HAP-1 (cell line): ENCODE measurements at regions not wholly inside any gene's neighbourhood (a gene's known extent, or its start where the extent isn't known, plus 50 kb on each side); places are given as distances from the start of the nearest gene placed in this dataset.
"Not testable (repeated sequence)": the region's sequence is repeated elsewhere in the genome, so short reads cannot be mapped to it uniquely, and the experiment has no call there.

Source experiments
- DNase-seq, 2 experiments: peaks; one replicate each; pipeline ENCODE4 v3.0.0-alpha.2; 2016 to 2020; ENCODE audit warnings: low spot score in 2 of 2
- H3K27me3 ChIP-seq: fragments of 250-450 bp; sonication (Bioruptor Pico); 2 replicates; pipeline ENCODE4 v1.5.1; 2020; ENCODE audit warnings: low read depth, mild to moderate bottlenecking, moderate library complexity
- H3K36me3 ChIP-seq: fragments of 250-450 bp; sonication (Bioruptor Pico); replicated peaks from 2 replicates; pipeline ENCODE4 v1.5.1; 2020; ENCODE audit warnings: mild to moderate bottlenecking
- H3K4me1 ChIP-seq: fragments of 250-450 bp; sonication (Bioruptor Pico); 2 replicates; pipeline ENCODE4 v1.5.1; 2020; ENCODE audit warnings: mild to moderate bottlenecking
- H3K4me3 ChIP-seq: fragments of 250-450 bp; sonication (Bioruptor Pico); 2 replicates; pipeline ENCODE4 v1.5.1; 2020; ENCODE audit warnings: mild to moderate bottlenecking, moderate library complexity
- H3K9me3 ChIP-seq: fragments of 250-450 bp; sonication (Bioruptor Pico); 2 replicates; pipeline ENCODE4 v1.5.1; 2020; ENCODE audit warnings: mild to moderate bottlenecking, moderate library complexity
- in situ Hi-C: fragments of 300-500 bp; cut with MboI; formaldehyde crosslinking; loops from 3 replicates; pipeline ENCODE4 v1.14.3; 2020; ENCODE audit warnings: low sequenced_read_pairs, inconsistent platforms, mixed read lengths

GRCh38 chr14:71343724-71344123 is 436.5 kb downstream of the PCNX1 start:
- in situ Hi-C loops: no loop called here
- Histone ChIP-seq H3K4me3 (no peak overlapping the region), H3K9me3 (no peaks in the 10 kb centered on the region), H3K4me1 (no peaks in the 10 kb centered on the region), H3K36me3 (no peaks in the 10 kb centered on the region), H3K27me3 (no peaks in the 10 kb centered on the region)
- DNase-seq: no peak

GRCh38 chr14:71344506-71344905 is 437.2 kb downstream of the PCNX1 start:
- Histone ChIP-seq H3K4me3 (no peak overlapping the region), H3K4me1 (no peaks in the 10 kb centered on the region), H3K27me3 (no peaks in the 10 kb centered on the region), H3K9me3 (no peaks in the 10 kb centered on the region), H3K36me3 (no peaks in the 10 kb centered on the region)
- no peak for DNase-seq
- in situ Hi-C loops: no loop called here

- Histone ChIP-seq H3K4me3 (no peak overlapping the region), H3K9me3 (no peaks in the 10 kb centered on the region), H3K27me3 (no peaks in the 10 kb centered on the region), H3K36me3 (no peaks in the 10 kb centered on the region), H3K4me1 (peaks cover 7% of the 10 kb centered on the region)
- in situ Hi-C loops: no loop called here
- no peak for DNase-seq
Observed at GRCh38 chr14:71346685-71347084, 439.4 kb downstream of the PCNX1 start.

GRCh38 chr14:71348394-71348793 is 441.1 kb downstream of the PCNX1 start:
- DNase-seq: no peak
- no peaks in the 10 kb centered on the region for H3K27me3 ChIP-seq
- H3K4me3 ChIP-seq: no peak overlapping the region
- in situ Hi-C loops: no loop called here
- no peaks in the 10 kb centered on the region for H3K9me3 ChIP-seq
- H3K4me1 ChIP-seq: peaks cover 7% of the 10 kb centered on the region
- H3K36me3 ChIP-seq: no peaks in the 10 kb centered on the region

- Histone ChIP-seq H3K36me3 (no peaks in the 10 kb centered on the region), H3K4me1 (peaks cover 7% of the 10 kb centered on the region), H3K27me3 (no peaks in the 10 kb centered on the region), H3K4me3 (no peak overlapping the region), H3K9me3 (no peaks in the 10 kb centered on the region)
- in situ Hi-C loops: no loop called here
- no peak for DNase-seq
Observed at GRCh38 chr14:71348817-71349216, 441.6 kb downstream of the PCNX1 start.

- DNase-seq: no peak
- in situ Hi-C loops: no loop called here
- Histone ChIP-seq H3K4me3 (no peak overlapping the region), H3K9me3 (no peaks in the 10 kb centered on the region), H3K27me3 (no peaks in the 10 kb centered on the region), H3K36me3 (no peaks in the 10 kb centered on the region), H3K4me1 (peaks cover 12% of the 10 kb centered on the region)
Observed at GRCh38 chr14:71354142-71354541, 446.9 kb downstream of the PCNX1 start.

- Histone ChIP-seq H3K4me1 (peaks cover 12% of the 10 kb centered on the region), H3K9me3 (no peaks in the 10 kb centered on the region), H3K36me3 (no peaks in the 10 kb centered on the region), H3K27me3 (no peaks in the 10 kb centered on the region), H3K4me3 (no peak overlapping the region)
- no peak for DNase-seq
- in situ Hi-C loops: no loop called here
Observed at GRCh38 chr14:71354801-71355200, 447.5 kb downstream of the PCNX1 start.

GRCh38 chr14:71355324-71356201 is 448.3 kb downstream of the PCNX1 start:
- no peak for DNase-seq
- Histone ChIP-seq H3K27me3 (no peaks in the 10 kb centered on the region), H3K9me3 (no peaks in the 10 kb centered on the region), H3K4me3 (no peak overlapping the region), H3K4me1 (peaks cover 8% of the 10 kb centered on the region), H3K36me3 (no peaks in the 10 kb centered on the region)
- in situ Hi-C loops: no loop called here

- no peak overlapping the region for H3K4me3 ChIP-seq
- H3K4me1 ChIP-seq: peaks cover 11% of the 10 kb centered on the region
- no peaks in the 10 kb centered on the region for H3K9me3 ChIP-seq
- in situ Hi-C loops: no loop called here
- no peaks in the 10 kb centered on the region for H3K36me3 ChIP-seq
- H3K27me3 ChIP-seq: no peaks in the 10 kb centered on the region
- no peak for DNase-seq
Observed at GRCh38 chr14:71358209-71358931, 451.1 kb downstream of the PCNX1 start.

- DNase-seq, H3K27me3 ChIP-seq, H3K9me3 ChIP-seq, H3K4me3 ChIP-seq, in situ Hi-C loops, H3K36me3 ChIP-seq: not testable (repeated sequence)
- H3K4me1 ChIP-seq: peaks cover 14% of the 10 kb centered on the region
Observed at GRCh38 chr14:71358932-71359421, 451.7 kb downstream of the PCNX1 start.

- no peak for DNase-seq
- in situ Hi-C loops: no loop called here
- Histone ChIP-seq H3K27me3 (no peaks in the 10 kb centered on the region), H3K4me3 (no peak overlapping the region), H3K9me3 (no peaks in the 10 kb centered on the region), H3K36me3 (no peaks in the 10 kb centered on the region), H3K4me1 (peaks cover 14% of the 10 kb centered on the region)
Observed at GRCh38 chr14:71359823-71360222, 452.6 kb downstream of the PCNX1 start.

- peaks cover 10% of the 10 kb centered on the region for H3K4me1 ChIP-seq
- DNase-seq: no peak
Observed at GRCh38 chr14:71361336-71361735, 454.1 kb downstream of the PCNX1 start.

GRCh38 chr14:71361874-71362273 is 454.6 kb downstream of the PCNX1 start:
- Histone ChIP-seq H3K27me3 (no peaks in the 10 kb centered on the region), H3K4me1 (peaks cover 10% of the 10 kb centered on the region), H3K9me3 (no peaks in the 10 kb centered on the region), H3K4me3 (no peak overlapping the region), H3K36me3 (no peaks in the 10 kb centered on the region)
- in situ Hi-C loops: no loop called here
- DNase-seq: no peak

More at GRCh38 chr14:71361336-71361735, 454.1 kb downstream of the PCNX1 start:
- Histone ChIP-seq H3K27me3 (no peaks in the 10 kb centered on the region), H3K36me3 (no peaks in the 10 kb centered on the region), H3K4me3 (no peak overlapping the region), H3K9me3 (no peaks in the 10 kb centered on the region)
- in situ Hi-C loops: no loop called here

GRCh38 chr14:71362282-71362681 is 455.0 kb downstream of the PCNX1 start:
- no peak for DNase-seq
- H3K36me3 ChIP-seq: no peaks in the 10 kb centered on the region
- H3K9me3 ChIP-seq: no peaks in the 10 kb centered on the region
- H3K4me1 ChIP-seq: peaks cover 10% of the 10 kb centered on the region
- H3K4me3 ChIP-seq: no peak overlapping the region
- in situ Hi-C loops: no loop called here
- H3K27me3 ChIP-seq: no peaks in the 10 kb centered on the region
